Mammary epithelial cell (primary cell): ENCODE measurements at regions not wholly inside any gene's neighbourhood (a gene's known extent, or its start where the extent isn't known, plus 50 kb on each side); places are given as distances from the start of the nearest gene placed in this dataset.

Source experiments
- EZH2 ChIP-seq: IDR thresholded peaks from 2 replicates; pipeline ENCODE4 v1.6.1; 2012; ENCODE audit warnings: low read length, inconsistent platforms, borderline replicate concordance
- TF ChIP-seq, protein P1 (sequence below), 2 donors: IDR thresholded peaks in 1 of 2; conservative IDR thresholded peaks in 1 of 2; 2 replicates each; pipeline ENCODE4 v1.5.1; 2011 to 2012; ENCODE audit warnings: inconsistent platforms in 2 of 2, low read length in 2 of 2, mild to moderate bottlenecking in 2 of 2, control low read depth in 1 of 2, low read depth in 1 of 2; ENCODE audit not compliant: insufficient read depth in 1 of 2; ENCODE audit errors: extremely low read depth in 1 of 2

- TF ChIP-seq, protein P1, sequence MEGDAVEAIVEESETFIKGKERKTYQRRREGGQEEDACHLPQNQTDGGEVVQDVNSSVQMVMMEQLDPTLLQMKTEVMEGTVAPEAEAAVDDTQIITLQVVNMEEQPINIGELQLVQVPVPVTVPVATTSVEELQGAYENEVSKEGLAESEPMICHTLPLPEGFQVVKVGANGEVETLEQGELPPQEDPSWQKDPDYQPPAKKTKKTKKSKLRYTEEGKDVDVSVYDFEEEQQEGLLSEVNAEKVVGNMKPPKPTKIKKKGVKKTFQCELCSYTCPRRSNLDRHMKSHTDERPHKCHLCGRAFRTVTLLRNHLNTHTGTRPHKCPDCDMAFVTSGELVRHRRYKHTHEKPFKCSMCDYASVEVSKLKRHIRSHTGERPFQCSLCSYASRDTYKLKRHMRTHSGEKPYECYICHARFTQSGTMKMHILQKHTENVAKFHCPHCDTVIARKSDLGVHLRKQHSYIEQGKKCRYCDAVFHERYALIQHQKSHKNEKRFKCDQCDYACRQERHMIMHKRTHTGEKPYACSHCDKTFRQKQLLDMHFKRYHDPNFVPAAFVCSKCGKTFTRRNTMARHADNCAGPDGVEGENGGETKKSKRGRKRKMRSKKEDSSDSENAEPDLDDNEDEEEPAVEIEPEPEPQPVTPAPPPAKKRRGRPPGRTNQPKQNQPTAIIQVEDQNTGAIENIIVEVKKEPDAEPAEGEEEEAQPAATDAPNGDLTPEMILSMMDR (conservative IDR thresholded peaks at IDR 0.05 in 1 of 2, IDR thresholded peaks at IDR 0.05 in 1 of 2; ENCODE audit: extremely low read depth in 1 of 2, insufficient read depth in 1 of 2, low read depth in 1 of 2, low read length in 2 of 2): no peak
- no peak for TF ChIP-seq EZH2
These were observed 50.1 kb upstream of the ABHD2 start for GRCh38 chr15:89038146-89038545.
